HG03439 (cell line): ENCODE measurements at regions not wholly inside any gene's neighbourhood (a gene's known extent, or its start where the extent isn't known, plus 50 kb on each side); places are given as distances from the start of the nearest gene placed in this dataset.
"Not testable (repeated sequence)": the region's sequence is repeated elsewhere in the genome, so short reads cannot be mapped to it uniquely, and the experiment has no call there.

ENCODE experiments used
- ATAC-seq: cut with Tn5 transposase; IDR thresholded peaks from one replicate; pipeline ENCODE4 v1.9.1; 2021; ENCODE audit warnings: mild to moderate bottlenecking, moderate library complexity; ENCODE audit not compliant: unreplicated experiment

DNA sequence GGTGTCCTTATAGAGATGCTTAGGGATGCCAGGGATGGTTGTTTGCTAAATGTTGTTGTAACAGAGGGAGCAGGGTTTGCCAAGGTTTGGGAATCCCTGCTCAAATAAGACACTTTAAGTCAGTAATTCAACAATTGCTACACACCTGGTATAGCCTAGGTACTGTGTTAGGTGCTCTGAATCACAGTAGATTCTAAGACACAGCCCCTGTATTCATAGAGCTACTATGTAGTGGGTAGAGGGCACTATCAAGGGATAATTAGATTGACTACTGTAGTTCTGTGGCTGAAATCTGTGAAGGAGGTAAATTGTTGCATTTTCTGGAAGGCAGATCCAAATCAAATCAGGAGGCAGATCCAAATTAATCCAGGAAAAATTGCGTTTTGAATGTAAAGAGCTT lies 149.2 kb downstream of the C12orf75 start:
- no peak for ATAC-seq

DNA sequence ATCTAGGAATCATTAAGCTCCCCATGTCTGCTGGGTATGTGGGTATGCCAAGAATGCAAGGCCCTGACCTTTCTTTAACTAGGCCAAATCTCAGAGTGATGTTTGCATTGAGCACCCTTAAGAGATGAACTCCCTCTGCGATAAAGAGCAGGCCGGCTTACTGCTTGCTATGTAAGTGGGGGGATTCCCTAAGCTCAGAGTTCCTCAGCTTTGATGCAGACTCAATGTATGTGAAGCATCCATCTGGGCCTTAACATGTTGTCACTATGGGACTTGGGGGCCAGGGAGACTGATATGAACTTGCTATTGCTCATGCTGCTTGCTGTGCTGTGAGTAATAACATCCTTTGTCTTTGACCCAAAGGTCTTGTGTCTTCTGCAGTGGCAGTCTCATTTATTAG lies 149.7 kb downstream of the C12orf75 start:
- no peak for ATAC-seq

DNA sequence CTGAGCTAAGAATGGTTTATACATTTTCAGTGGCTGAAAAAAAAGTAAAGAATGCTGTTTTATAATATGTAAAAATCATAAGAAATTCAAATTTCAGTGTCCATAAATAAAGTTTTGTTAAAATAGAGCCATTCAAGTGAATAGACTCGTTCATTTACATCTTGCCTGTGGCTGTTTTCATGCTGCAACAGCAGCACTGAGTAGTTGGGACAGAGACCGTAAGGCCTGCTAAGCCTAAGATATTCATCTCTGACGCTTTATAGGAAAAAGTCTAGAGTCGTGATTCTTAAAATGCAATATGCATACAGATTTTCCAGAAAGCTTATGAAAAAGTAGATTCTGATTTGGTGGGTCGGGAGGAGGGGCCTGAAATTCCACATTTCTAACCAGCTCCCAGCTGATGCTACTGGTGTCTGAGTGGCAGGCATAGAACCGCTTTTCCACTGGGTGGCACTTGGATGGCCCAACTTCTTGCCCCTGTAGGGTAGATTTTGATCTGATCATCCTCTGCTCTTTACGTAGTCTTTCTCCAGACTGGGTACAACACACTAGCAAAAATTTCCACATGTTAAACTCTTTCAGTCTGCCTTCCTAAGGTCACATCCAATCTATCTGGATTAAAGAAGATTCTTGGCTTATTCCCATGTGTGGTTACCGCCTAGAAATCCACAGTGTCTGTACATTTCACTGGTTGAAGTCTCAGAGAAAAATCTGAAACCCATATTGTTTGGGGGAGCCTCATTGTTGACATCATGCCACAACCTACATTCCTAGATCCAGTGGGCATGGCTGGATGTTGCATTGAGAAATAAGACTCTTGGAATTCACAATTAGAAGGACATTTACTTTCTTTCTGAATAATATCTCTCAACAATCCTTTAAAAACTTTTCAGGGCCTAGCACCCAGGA lies 151.2 kb downstream of the C12orf75 start:
- ATAC-seq: no peak

DNA sequence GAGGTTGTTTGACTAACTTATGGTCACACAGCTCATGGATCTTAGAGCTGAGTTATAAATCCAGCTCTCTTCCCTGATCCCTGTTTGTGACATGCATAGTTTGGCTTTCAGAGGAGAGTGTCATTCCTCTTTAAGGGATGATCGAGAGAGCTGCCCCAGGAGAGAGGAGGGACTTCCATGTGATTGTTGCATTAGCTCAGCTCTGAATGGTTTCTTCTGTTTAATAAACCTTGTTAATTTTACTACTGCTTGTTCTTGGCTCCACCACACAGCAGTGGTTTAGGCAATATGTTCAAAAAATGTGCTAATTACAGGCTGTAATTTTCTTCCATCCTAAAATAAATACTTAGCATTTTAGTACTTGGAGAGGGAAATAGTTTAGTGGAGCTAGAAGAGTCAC lies 152.5 kb downstream of the C12orf75 start:
- no peak for ATAC-seq

DNA sequence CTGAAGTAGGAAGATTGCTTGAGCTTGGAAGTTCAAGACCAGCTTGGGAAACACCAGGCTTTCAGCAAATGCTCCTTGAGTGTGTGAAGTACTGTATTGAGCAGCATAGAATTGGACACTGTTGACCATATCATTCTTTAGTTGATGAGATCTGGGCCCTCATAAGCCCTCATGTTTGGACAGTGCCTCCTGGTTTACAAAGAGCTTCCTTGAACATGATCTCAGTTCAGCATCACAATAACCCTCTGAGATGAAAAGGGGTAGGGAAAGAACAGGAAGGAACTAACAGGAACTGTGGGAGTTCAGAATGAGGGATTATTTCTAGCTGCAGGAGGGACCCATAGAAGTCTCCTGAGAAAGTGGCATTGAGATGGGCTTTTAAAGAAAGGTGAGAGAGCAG lies 153.2 kb downstream of the C12orf75 start:
- no peak for ATAC-seq

DNA sequence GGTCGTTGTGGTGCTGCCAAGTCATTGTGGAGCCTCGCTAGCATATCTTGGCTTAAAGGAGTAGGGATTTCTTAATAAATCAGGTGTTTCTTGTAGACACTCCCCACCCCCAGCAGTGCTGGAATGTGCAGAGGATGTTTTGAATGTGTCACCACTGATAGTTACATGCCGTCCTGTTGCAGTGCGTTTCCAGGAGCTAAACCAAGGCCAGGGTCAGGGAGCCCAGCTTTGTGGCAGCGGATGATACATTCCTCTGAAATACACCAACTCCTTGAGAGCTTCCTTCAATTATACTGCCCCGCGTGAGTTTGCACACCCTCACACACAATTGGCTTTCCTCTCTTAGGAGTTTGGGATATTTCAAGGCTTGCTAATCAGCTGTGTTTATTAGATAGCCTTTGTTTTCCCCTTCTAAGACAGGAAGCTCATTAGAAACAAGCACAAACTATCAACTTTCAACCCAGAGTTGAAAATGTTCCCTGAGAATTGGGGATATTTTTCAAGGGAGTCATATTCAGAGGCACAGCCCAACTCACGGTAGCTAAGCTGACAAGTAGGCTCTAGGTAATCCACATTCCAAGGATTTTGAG lies 154.9 kb downstream of the C12orf75 start:
- ATAC-seq: no peak

DNA sequence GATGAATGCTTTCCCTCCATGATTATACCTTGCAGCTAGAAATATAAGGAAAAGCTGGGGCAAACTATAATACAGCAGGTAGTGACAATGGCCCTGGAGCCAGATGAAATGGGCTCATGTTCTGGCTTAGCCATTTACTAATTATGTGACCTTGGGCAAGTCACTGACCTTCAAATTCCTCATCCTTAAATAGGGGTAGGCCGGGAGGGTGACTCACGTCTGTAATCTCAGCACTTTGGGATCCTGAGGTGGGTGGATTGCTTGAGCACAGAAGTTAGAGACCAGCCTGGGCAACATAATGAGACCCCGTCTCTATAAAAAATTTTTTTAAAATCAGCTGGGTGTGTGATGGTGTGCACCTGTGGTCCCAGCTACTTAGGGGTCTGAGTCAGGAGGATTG lies 155.4 kb downstream of the C12orf75 start:
- no peak for ATAC-seq

DNA sequence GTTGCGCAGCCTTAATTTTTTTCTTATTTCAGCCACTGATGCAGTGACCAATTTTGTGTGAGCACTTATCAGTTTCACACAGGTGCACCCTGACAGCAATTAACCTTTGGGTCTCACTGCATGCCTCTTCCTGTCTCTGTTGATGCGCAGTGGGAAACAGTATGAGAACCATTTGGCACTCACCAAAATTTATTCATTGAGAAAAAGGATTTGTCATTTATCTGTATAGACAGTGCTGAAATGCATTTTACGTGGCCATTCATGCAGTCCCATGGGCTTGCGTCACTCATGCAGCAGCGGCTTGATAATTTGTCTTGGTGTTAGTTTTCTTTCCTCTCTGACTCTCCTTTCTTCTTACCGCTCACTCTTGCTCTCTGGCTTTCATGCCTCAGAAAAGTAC lies 157.5 kb downstream of the C12orf75 start:
- ATAC-seq: no peak

DNA sequence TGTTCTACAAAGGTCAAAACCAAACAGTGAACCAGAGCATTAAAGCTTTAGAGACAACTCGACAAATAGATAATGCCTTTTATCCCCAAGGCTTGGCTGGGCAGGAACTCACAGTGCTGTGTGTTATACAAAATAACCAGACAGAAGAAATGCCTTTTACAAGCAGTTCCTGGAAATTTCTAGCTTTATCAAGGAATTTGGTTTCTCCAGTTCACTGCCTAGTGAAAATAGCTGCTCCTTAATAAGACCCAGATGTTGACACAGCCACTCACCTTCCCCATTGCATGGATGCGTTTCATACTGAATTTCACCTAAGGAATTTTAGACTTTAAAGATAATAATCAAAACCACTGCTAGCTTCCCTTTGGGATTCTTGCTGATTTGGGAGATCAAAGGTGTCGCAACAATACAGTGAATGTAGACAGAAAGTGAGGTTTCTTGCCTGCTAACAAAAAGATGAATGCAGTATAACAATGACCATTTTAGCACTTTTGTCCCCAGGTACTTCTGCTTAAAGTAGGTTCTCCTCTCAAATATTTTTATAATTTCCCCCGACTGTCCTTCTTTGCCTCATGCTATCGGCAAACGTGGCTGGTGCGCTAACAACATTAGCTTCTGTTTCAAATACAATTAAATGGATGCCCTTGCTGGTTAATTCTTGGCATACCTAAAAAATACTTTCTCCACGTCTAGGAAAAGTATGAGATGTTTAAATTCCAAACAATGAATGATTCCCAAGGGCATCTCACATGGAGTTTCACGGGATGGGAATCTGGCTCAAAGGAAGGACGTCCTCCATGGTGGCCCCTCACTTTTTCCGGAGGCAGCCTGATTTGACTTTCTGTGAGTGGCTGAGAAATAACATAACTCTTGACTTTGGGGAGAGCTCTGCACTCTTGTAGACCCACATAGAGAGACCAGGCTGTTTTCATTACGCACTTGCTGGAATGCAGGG lies 162.4 kb downstream of the C12orf75 start:
- no peak for ATAC-seq

DNA sequence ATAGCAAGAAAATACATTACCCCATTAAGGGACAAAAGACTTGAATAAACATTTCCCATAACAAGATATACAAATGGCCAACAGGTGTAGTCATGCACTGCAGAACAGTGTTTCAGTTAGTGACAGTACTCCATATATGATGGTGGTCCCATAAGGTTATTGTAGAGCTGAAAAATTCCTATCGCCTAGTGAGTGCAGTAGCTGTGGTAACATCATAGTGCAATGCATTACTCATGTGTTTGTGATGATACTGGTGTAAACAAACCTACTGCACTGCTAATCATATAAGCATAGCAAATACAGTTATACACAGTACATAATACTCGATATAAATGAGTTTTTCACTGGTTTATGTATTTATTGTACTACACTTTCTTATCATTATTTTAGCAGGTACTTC lies 168.7 kb downstream of the C12orf75 start:
- no peak for ATAC-seq

DNA sequence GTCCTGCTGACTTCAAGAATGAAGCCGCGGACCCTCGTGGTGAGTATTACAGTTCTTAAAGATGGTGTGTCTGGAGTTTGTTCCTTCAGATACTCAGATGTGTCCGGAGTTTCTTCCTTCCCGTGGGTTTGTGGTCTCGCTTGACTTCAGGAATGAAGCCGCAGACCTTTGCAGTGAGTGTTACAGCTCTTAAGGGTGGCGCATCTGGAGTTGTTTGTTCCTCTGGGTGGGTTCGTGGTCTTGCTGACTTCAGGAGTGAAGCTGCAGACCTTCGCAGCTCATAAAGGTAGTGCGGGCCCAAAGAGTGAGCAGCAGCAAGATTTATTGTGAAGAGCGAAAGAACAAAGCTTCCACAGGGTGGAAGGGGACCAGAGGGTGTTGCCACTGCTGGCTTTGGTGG lies 170.2 kb downstream of the C12orf75 start:
- not testable (repeated sequence) for ATAC-seq

DNA sequence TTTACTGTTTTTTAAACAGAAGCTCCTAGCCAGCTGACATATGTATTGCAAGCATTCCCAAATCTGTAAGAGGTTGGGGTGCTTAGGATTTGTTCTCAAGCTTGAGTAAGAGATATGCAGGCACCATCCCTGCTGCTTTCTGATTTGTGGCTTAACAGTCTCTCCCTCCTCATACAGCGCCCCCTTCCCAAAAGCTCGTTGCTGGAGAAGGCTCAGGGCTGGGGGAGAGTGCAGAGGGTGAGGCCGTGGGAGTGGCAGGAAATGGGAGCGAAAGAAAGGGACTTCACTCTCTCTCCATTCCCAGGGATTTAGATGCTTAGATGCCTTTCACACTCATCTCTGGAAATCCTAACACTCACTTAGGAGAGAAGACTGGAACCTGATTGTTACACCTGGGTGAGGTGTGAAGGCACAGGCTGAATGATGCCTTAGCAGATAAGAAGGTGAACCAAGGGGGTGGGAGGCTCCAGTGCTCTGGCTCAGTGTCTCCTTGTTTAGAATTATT lies 172.0 kb downstream of the C12orf75 start:
- no peak for ATAC-seq

DNA sequence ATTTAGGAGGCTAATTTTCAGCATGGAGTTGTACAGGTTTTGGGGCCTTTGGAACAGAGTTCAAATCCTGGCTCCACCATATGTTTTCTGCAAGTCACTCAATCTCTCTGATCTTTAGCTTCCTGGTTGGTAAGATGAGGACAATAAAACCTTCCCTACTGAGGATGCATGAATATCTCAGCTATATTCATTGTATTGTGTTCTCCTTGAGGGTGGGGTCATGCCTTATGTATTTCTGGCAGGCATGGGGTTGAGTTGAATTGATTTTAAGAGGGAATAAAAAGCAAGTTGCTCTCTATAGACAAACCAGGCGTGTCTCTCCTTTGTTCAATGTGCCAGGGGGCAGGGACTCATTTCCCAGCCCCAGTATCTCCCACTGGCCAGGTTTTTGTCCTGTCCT lies 173.1 kb downstream of the C12orf75 start:
- ATAC-seq: no peak

DNA sequence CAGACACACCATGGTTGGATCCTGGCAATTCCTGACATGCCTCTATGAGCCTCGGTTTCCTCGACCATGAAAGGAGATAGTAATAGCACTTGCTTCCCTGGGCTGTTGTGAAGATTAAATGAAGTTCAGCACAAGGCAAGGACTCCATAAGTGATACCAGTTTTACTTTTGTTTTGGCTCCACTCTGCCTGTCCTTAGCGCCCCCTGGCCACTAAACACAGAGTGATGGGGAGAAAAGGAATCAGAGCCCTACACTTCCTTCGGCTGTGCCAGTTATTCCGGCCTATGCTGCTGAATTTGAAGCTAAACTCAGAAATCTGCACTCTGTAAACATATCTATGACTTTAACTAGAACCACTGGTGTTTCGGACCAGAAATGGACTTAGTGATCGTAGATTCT lies 173.8 kb downstream of the C12orf75 start:
- no peak for ATAC-seq

DNA sequence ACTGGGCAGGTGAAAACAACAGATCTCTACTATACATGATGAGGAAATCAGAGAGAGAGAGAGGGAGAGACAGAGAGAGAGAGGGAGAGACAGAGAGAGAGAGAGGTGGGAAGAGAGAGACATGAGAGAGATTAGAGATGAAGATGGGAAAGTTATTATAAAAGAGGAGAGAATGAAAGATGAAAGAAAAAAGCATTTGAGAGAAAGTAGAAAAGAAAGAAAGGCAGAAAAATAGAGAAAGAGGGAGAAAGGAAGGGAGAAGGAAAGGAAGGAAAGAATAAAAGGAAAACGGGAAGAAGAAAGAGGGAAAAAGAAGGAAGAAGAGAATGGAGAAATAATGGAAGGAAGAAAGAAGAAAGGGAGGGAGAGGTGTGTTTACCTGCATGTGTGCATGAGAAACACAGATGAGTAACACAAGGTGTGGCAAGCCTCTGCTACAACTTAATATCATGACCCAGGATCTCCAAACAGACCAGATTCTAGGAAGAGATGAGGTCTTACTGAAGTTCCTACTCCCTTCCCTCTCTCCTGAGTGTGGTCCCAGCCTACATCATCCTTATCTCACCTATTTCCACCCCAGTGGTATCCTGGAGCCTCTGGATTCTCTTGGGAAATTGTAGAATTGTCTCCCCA lies 176.3 kb downstream of the C12orf75 start:
- no peak for ATAC-seq

DNA sequence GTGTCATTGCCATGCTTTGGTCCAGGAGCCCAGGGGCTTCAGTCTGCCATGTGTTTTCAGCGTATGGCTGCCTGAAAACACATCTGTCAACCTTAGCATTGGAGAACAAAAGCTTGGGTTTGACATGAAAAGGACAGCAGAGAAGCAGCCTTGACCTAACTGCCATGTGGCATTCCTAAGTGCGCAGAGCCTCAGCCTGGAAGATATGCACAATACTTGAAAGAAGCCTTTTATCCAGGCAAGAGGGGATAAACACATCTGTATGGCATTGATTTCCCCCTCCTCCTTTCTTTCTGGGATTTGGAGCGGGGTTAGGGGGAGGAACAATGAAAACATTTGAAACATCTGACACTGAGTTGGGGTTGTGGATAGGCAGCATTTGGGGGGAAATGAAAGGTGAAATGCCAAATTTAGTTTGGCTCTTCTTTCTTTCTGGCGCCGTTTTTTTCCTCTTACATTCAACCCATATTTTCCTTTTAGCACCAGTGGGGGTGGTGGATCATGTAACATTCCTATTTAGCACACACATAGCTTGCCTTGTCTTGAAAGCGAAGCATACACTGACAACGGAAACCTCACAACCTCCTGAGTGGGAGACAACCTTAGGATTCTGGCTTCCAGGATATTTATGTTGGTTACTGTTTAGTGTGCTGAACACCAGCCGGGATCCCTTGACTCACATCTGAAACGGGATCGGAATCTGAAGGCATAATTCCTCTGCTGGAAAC lies 177.0 kb downstream of the C12orf75 start:
- no peak for ATAC-seq

DNA sequence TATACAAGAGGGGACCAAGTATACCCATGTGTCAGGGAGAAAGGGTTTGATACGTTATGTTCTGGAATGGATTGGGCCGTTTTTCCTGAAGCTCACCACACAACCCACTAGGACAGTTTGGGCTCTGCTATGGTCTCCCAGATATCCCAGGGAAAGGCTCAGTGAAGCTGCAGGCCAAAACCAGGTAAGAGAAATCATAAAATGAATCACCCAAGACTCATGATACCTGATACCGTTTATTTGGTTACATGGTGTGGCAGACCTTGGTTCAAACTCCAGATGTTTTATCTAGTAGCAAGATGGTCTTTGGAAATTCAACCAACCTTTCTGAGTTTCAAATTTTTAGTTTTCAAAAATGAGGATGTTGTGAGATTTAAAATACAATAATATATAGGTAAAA lies 177.6 kb downstream of the C12orf75 start:
- no peak for ATAC-seq

DNA sequence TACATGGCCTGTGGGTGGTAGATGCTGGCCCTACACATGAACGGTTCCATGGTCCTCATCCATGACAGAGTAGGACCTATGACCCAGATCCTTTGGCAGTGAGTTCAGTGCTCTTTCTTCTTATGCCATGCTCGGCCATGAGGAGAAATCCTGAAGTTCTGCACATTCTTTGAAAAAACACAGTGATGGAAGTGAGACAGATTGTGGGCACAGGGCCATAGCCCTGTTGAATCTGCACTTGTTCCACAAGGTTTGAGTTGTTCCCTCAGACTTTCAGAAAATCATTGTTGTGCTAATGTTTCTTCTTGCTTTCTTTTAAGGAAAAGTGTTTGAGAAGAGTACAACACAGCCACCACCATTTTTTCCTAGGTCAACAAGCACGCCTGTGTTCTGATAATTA lies 180.0 kb downstream of the C12orf75 start:
- ATAC-seq: no peak

DNA sequence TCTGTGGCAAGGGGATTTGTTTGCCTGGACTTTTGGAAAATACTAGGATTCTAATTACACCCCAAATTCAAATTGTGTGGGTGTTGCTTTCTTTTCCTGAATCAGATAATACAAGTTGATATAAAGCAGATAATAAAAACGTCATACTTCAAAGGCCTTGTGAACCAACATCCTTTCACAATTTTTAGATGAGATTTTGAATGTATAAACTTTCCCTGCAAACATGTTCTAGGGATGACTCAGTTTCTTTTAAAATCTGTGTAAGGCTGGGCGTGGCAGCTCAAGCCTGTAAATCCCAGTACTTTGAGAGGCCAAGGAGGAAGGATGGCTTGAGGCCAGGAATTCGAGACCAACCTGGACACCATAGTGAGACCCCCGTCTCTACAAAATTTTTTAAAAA lies 182.4 kb downstream of the C12orf75 start:
- not testable (repeated sequence) for ATAC-seq

DNA sequence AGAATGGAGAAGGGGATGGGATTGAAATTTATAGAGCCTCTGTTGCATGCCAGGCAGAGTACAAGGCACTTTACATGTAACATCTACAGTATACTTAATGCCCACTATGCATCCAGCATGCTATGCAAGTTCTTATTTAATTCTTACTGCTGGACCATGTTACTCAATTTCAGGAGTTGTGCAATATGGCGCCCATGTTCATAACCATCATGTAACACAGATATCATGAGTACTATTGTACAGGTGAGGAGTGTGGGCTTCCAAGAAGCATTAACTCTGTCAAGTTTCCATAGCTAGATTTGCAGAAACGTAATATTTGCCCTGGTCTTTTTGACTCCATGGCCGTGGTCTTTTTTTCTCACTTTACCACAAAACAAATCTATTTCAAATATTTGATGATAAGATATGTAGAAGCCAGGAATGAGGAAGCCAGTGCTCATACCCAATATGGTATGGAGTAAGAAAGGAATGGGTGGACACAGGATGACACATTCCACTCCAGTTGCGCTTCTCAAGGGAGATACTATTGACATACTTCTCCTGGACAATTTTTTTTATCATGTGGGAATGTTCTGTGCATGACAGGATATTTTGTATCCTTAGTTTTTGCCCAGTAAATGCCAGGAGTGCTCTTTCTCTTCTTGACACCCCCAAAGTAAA lies 191.8 kb downstream of the C12orf75 start:
- no peak for ATAC-seq
